ENCODE measurements at regions not wholly inside any gene's neighbourhood (a gene's known extent, or its start where the extent isn't known, plus 50 kb on each side); places are given as distances from the start of the nearest gene placed in this dataset.

GRCh38 chr5:67346611-67347010 lies 150.0 kb upstream of the CD180 start:
- Mint-ChIP-seq H3K4me1 (peaks cover 5 to 11% of the 10 kb centered on the region in 2 donors), H3K36me3 (peaks cover 2 to 4% of the 10 kb centered on the region in 2 donors), H3K4me3 (no peak overlapping the region), H3K9me3 (peaks cover 4 to 11% of the 10 kb centered on the region in 2 donors), H3K27me3 (peaks cover 8 to 12% of the 10 kb centered on the region in 2 donors), H3K27ac (no peak overlapping the region)
- no peak for DNase-seq
- no peak for ATAC-seq (replicated peaks)

GRCh38 chr5:67344870-67345269 lies 148.3 kb upstream of the CD180 start:
- peaks cover 4 to 11% of the 10 kb centered on the region in 2 donors for H3K9me3 Mint-ChIP-seq
- peaks cover 2 to 4% of the 10 kb centered on the region in 2 donors for H3K36me3 Mint-ChIP-seq
- peaks cover 8 to 12% of the 10 kb centered on the region in 2 donors for H3K27me3 Mint-ChIP-seq
- no peaks in the 10 kb centered on the region for H3K4me1 Mint-ChIP-seq
- no peak for DNase-seq
- H3K4me3 Mint-ChIP-seq = no peak overlapping the region
- ATAC-seq (replicated peaks) = no peak
- H3K27ac Mint-ChIP-seq = no peak overlapping the region

DNA sequence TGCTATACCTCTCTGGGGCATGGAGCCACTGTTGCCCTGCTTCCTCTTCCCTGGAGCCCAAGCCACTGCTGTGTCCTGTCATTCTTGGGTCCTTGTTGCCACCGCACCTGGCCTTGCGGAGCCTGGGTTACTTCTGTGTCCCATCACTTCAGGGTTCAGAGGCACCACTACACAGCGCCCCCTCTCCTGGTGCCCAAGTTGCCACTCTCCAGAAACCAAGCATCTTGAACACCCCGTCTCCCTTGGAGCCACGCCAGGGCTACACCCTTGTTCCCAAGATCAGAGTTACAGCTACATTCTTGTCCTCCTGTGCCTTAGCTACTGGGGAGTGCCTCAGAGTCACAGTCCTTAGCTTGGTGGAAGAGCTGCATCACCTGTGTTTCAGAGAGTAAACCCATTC lies 147.2 kb upstream of the CD180 start:
- no peak overlapping the region for H3K4me3 Mint-ChIP-seq
- peaks cover 2 to 4% of the 10 kb centered on the region in 2 donors for H3K36me3 Mint-ChIP-seq
- ATAC-seq (replicated peaks) (no peak), DNase-seq (no peak)
- H3K27me3 Mint-ChIP-seq = peaks cover 15 to 21% of the 10 kb centered on the region in 2 donors
- no peaks in the 10 kb centered on the region for H3K4me1 Mint-ChIP-seq
- H3K27ac Mint-ChIP-seq = no peak overlapping the region
- peaks cover 4 to 11% of the 10 kb centered on the region in 2 donors for H3K9me3 Mint-ChIP-seq

DNA sequence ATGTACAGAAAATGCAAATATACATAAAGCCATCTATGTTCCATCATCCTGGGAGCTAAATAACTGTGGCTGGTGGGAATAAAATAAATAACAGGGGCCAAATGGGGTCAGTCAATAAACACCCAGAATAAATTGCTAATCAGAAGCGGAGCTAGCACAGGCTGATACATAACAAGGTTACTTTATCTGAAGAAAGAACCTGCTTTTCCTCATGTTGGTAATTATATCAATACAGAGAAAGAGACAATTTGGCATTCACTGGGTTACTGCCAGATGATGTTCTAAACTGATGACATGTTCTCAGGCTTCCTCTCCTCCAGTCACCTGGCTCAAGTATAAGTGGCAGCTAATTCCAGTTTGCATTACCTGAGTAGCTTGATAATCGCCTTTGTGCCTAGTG lies 144.9 kb upstream of the CD180 start:
- Mint-ChIP-seq H3K36me3 (peaks cover 2 to 4% of the 10 kb centered on the region in 2 donors), H3K27me3 (peaks cover 15 to 21% of the 10 kb centered on the region in 2 donors), H3K9me3 (peaks cover 4 to 11% of the 10 kb centered on the region in 2 donors), H3K4me3 (no peak overlapping the region), H3K27ac (no peak overlapping the region), H3K4me1 (no peaks in the 10 kb centered on the region)
- no peak for ATAC-seq (replicated peaks)
- no peak for DNase-seq

GRCh38 chr5:67339219-67339767 lies 142.7 kb upstream of the CD180 start:
- Mint-ChIP-seq H3K4me3 (no peak overlapping the region), H3K36me3 (peaks cover 0 to 4% of the 10 kb centered on the region in 2 donors), H3K27me3 (peaks cover 15 to 21% of the 10 kb centered on the region in 2 donors), H3K9me3 (peaks cover 0 to 5% of the 10 kb centered on the region in 2 donors), H3K4me1 (no peaks in the 10 kb centered on the region), H3K27ac (no peak overlapping the region)
- ATAC-seq (replicated peaks) (no peak), DNase-seq (no peak)

GRCh38 chr5:67338421-67338820 lies 141.8 kb upstream of the CD180 start:
- no peak for ATAC-seq (replicated peaks)
- H3K9me3 Mint-ChIP-seq = peaks cover 0 to under 1% of the 10 kb centered on the region in 2 donors
- H3K4me1 Mint-ChIP-seq = no peaks in the 10 kb centered on the region
- peaks cover 11 to 14% of the 10 kb centered on the region in 2 donors for H3K27me3 Mint-ChIP-seq
- no peak for DNase-seq
- no peak overlapping the region for H3K27ac Mint-ChIP-seq
- no peaks in the 10 kb centered on the region for H3K36me3 Mint-ChIP-seq
- H3K4me3 Mint-ChIP-seq = no peak overlapping the region

DNA sequence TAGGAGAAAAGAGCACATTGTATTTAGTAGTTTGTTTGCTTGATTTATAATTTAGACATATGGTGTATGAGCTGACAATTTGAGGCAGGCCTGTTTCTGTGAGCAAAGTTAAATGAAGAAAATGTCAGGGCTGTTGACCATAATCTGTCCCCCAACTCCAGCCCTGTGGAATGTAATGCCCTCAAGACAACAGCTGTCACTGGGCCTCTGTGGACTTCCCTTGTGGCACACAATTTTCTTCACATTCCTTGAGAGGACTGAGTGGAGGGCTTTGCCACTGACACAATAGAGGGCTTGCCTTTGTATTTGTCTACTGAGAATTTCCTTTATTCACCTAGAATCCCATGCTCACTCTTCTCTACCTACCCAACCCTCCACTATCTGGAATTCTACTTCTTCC lies 141.2 kb upstream of the CD180 start:
- ATAC-seq (replicated peaks) = no peak
- Mint-ChIP-seq H3K4me3 (no peak overlapping the region), H3K4me1 (no peaks in the 10 kb centered on the region)

GRCh38 chr5:67335426-67335825 lies 138.8 kb upstream of the CD180 start:
- Mint-ChIP-seq H3K9me3 (peaks cover 3 to 4% of the 10 kb centered on the region in 2 donors), H3K27ac (no peak overlapping the region), H3K4me3 (no peak overlapping the region), H3K4me1 (no peaks in the 10 kb centered on the region), H3K36me3 (peaks cover 0 to 4% of the 10 kb centered on the region in 2 donors), H3K27me3 (peaks cover 11 to 13% of the 10 kb centered on the region in 2 donors)
- DNase-seq (no peak), ATAC-seq (replicated peaks) (no peak)

More for the DNA sequence above, 141.2 kb upstream of the CD180 start:
- Mint-ChIP-seq H3K27ac (peak overlapping the region; percentile 33), H3K36me3 (peaks cover 0 to 4% of the 10 kb centered on the region in 2 donors), H3K9me3 (peaks cover 0 to 4% of the 10 kb centered on the region in 2 donors), H3K27me3 (peaks cover 11 to 13% of the 10 kb centered on the region in 2 donors)
- DNase-seq = no peak

GRCh38 chr5:67334373-67334772 lies 137.8 kb upstream of the CD180 start:
- H3K36me3 Mint-ChIP-seq = peaks cover 0 to 4% of the 10 kb centered on the region in 2 donors
- no peak for DNase-seq
- H3K4me3 Mint-ChIP-seq = no peak overlapping the region
- H3K9me3 Mint-ChIP-seq = peaks cover 4% of the 10 kb centered on the region in 2 donors
- H3K4me1 Mint-ChIP-seq = no peaks in the 10 kb centered on the region
- H3K27me3 Mint-ChIP-seq = peaks cover 4 to 8% of the 10 kb centered on the region in 2 donors
- ATAC-seq (replicated peaks) = no peak
- no peak overlapping the region for H3K27ac Mint-ChIP-seq

DNA sequence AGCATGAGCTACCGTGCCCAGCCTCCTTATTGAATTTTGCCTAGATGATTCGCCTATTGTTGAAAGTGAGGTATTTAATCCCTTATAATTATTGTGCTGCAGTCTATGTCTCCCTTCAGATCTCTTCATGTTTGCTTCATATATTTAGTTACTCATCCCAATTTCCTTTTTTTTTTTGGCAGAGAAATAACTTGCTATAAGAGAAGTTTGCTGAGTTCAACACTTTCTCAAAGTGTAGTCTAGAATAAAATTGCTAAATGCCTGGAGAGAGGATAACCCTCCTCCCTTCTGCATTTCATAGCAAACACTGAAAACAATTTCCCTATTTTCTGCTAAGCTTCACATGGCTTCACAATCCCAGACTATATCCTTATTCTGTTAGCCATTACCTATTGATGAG lies 136.6 kb upstream of the CD180 start:
- H3K9me3 Mint-ChIP-seq = peaks cover 4% of the 10 kb centered on the region in 2 donors
- DNase-seq (no peak), ATAC-seq (replicated peaks) (no peak)
- H3K4me3 Mint-ChIP-seq = no peak overlapping the region
- no peaks in the 10 kb centered on the region for H3K4me1 Mint-ChIP-seq
- H3K27ac Mint-ChIP-seq = no peak overlapping the region
- peaks cover 0 to 4% of the 10 kb centered on the region in 2 donors for H3K36me3 Mint-ChIP-seq
- H3K27me3 Mint-ChIP-seq = peaks cover 0 to 4% of the 10 kb centered on the region in 2 donors

GRCh38 chr5:67331296-67331925 lies 134.8 kb upstream of the CD180 start:
- no peak overlapping the region for H3K27ac Mint-ChIP-seq
- no peaks in the 10 kb centered on the region for H3K4me1 Mint-ChIP-seq
- peaks cover 0 to 4% of the 10 kb centered on the region in 2 donors for H3K27me3 Mint-ChIP-seq
- DNase-seq (no peak), ATAC-seq (replicated peaks) (no peak)
- H3K9me3 Mint-ChIP-seq = peaks cover 4% of the 10 kb centered on the region in 2 donors
- peaks cover 0 to 4% of the 10 kb centered on the region in 2 donors for H3K36me3 Mint-ChIP-seq
- no peak overlapping the region for H3K4me3 Mint-ChIP-seq

GRCh38 chr5:67319935-67320725 lies 123.5 kb upstream of the CD180 start:
- Mint-ChIP-seq H3K9me3 (peaks cover 0 to 2% of the 10 kb centered on the region in 2 donors), H3K27me3 (no peaks in the 10 kb centered on the region), H3K4me1 (peaks cover 5 to 10% of the 10 kb centered on the region in 2 donors), H3K4me3 (no peak overlapping the region), H3K27ac (no peak overlapping the region), H3K36me3 (no peaks in the 10 kb centered on the region)
- ATAC-seq (replicated peaks) (no peak), DNase-seq (no peak)

DNA sequence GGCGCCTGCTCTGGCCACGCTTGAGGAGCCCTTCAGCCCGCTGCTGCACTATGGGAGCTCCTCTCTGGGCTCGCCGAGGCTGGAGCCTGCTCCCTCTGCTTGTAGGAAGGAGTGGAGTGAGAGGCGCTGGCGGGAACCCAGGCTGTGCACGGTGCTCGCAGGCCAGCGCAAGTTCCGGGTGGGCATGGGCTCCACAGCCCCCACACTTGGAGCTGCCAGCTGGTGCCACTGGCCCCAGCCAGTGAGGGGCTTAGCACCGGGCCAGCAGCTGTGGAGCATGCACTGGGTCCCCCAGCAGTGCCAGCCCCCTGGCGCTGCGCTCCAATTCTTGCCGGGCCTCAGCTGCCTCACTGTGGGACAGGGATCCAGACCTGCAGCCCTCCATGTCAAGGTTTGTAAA lies 122.1 kb upstream of the CD180 start:
- Mint-ChIP-seq H3K4me1 (peaks cover 5 to 12% of the 10 kb centered on the region in 2 donors), H3K36me3 (no peaks in the 10 kb centered on the region), H3K9me3 (peaks cover under 1 to 4% of the 10 kb centered on the region in 2 donors), H3K27me3 (no peaks in the 10 kb centered on the region), H3K4me3 (no peak overlapping the region), H3K27ac (no peak overlapping the region)
- no peak for ATAC-seq (replicated peaks)
- no peak for DNase-seq

DNA sequence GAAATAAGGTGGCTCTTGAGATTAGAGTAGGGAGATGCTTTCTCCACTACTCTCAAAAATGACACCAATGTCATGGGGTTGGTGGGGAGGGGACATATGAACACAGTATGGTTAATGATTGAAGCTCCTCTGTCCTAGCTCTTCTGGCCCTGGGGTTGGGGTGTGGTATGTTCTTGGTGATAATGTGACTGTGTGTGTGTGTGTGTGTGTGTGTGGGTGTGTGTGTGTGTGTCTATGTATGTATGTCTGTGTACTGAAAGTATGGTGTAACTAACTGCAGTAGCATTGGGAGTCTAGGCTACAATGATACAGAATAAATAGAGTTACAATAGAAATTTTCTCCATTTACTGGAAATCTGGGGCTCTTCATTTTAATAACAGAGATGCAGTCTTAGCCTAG lies 121.0 kb upstream of the CD180 start:
- ATAC-seq (replicated peaks) (no peak), DNase-seq (no peak)
- Mint-ChIP-seq H3K4me3 (no peak overlapping the region), H3K9me3 (peaks cover 5 to 8% of the 10 kb centered on the region in 2 donors), H3K27me3 (no peaks in the 10 kb centered on the region), H3K27ac (no peak overlapping the region), H3K4me1 (peaks cover 5 to 12% of the 10 kb centered on the region in 2 donors), H3K36me3 (no peaks in the 10 kb centered on the region)

Measured in stimulated activated naive B cell treated with anti-CD40 and anti-IgM and Interleukin-4, amounts not matched to agents 10 μg/mL and 1 μg/mL and 100 μg/mL, for 72 hours (primary cell).